Left colon (tissue), 2 donors: ENCODE measurements at regions not wholly inside any gene's neighbourhood (a gene's known extent, or its start where the extent isn't known, plus 50 kb on each side); places are given as distances from the start of the nearest gene placed in this dataset.
"Not testable (repeated sequence)": the region's sequence is repeated elsewhere in the genome, so short reads cannot be mapped to it uniquely, and the experiment has no call there.

Source experiments
- ATAC-seq: fragments of 200-7000 bp; cut with Tn5 transposase; one replicate; pipeline ENCODE4 v1.9.1; 2020; ENCODE audit warnings: mild to moderate bottlenecking, moderate library complexity
- DNase-seq, 2 donors: peaks; one replicate each; pipeline ENCODE4 v3.0.0-alpha.2; 2020
- intact Hi-C, 2 donors: fragments of 100-400 bp; cut with DNase I in 1 of 2; cut with micrococcal nuclease in 1 of 2; formaldehyde crosslinking; loops; one replicate each; pipeline versions ENCODE4 v1.11.2 to v1.14.0; 2022; cut with DNase I, micrococcal nuclease
- donor health status: DM: no; HTN: no; CAD: no.
- donor health status: DM: yes; HTN: yes; CAD: no.

- no peak for ATAC-seq
- no peak for DNase-seq
- intact Hi-C loops, result no loop called here
These were observed 171.3 kb downstream of the FZD1 start for GRCh38 chr7:91435381-91436059.

- no peak for ATAC-seq
- intact Hi-C loops, result no loop called here
These were observed 172.4 kb downstream of the FZD1 start for GRCh38 chr7:91436655-91437054.

GRCh38 chr7:91440198-91440597, 176.0 kb downstream of the FZD1 start:
- intact Hi-C loops, ATAC-seq, DNase-seq: not testable (repeated sequence)

More at GRCh38 chr7:91436655-91437054, 172.4 kb downstream of the FZD1 start:
- DNase-seq, result no peak

- no peak for ATAC-seq
- intact Hi-C loops, result no loop called here
- DNase-seq, result no peak
These were observed 179.6 kb downstream of the FZD1 start for GRCh38 chr7:91443862-91444261.

GRCh38 chr7:91446819-91447218, 182.6 kb downstream of the FZD1 start:
- intact Hi-C loops, result no loop called here
- no peak for DNase-seq

GRCh38 chr7:91455411-91455810, 191.2 kb downstream of the FZD1 start:
- intact Hi-C loops, result no loop called here
- DNase-seq, result no peak
- no peak for ATAC-seq

More at GRCh38 chr7:91446819-91447218, 182.6 kb downstream of the FZD1 start:
- no peak for ATAC-seq

- intact Hi-C loops, result no loop called here
- ATAC-seq (no peak), DNase-seq (no peak)
These were observed 193.0 kb downstream of the FZD1 start for GRCh38 chr7:91457208-91457607.

- intact Hi-C loops, result no loop called here
- DNase-seq, result no peak
These were observed 195.3 kb downstream of the FZD1 start for GRCh38 chr7:91459539-91459938.

GRCh38 chr7:91462316-91462715, 198.1 kb downstream of the FZD1 start:
- intact Hi-C loops, result no loop called here
- ATAC-seq (no peak), DNase-seq (no peak)

More at GRCh38 chr7:91459539-91459938, 195.3 kb downstream of the FZD1 start:
- no peak for ATAC-seq

- intact Hi-C loops, result no loop called here
- ATAC-seq (no peak), DNase-seq (no peak)
These were observed 199.1 kb downstream of the FZD1 start for GRCh38 chr7:91463330-91463729.

GRCh38 chr7:91465595-91466061, 201.4 kb downstream of the FZD1 start:
- no peak for DNase-seq
- ATAC-seq, result no peak
- intact Hi-C loops, result no loop called here

GRCh38 chr7:91468256-91468655, 204.0 kb downstream of the FZD1 start:
- DNase-seq (no peak), ATAC-seq (no peak)
- intact Hi-C loops, result no loop called here

- DNase-seq (no peak), ATAC-seq (no peak)
- intact Hi-C loops, result no loop called here
These were observed 209.4 kb downstream of the FZD1 start for GRCh38 chr7:91473619-91474018.

GRCh38 chr7:91474074-91474473, 209.8 kb downstream of the FZD1 start:
- no peak for ATAC-seq
- intact Hi-C loops, result no loop called here
- DNase-seq, result no peak

- intact Hi-C loops, DNase-seq, ATAC-seq: not testable (repeated sequence)
These were observed 216.2 kb downstream of the FZD1 start for GRCh38 chr7:91480470-91480869.

GRCh38 chr7:91491868-91492267, 227.6 kb downstream of the FZD1 start:
- ATAC-seq, result no peak
- intact Hi-C loops, result no loop called here
- no peak for DNase-seq

- ATAC-seq, result no peak
- no peak for DNase-seq
- intact Hi-C loops, result no loop called here
These were observed 228.1 kb downstream of the FZD1 start for GRCh38 chr7:91492317-91492716.

- ATAC-seq (no peak), DNase-seq (no peak)
- intact Hi-C loops, result no loop called here
These were observed 228.5 kb downstream of the FZD1 start for GRCh38 chr7:91492773-91493172.

- intact Hi-C loops, result no loop called here
- DNase-seq, result no peak
- ATAC-seq, result no peak
These were observed 230.2 kb downstream of the FZD1 start for GRCh38 chr7:91494450-91494849.

- ATAC-seq (no peak), DNase-seq (no peak)
- intact Hi-C loops, result no loop called here
These were observed 232.1 kb downstream of the FZD1 start for GRCh38 chr7:91496251-91496820.

GRCh38 chr7:91497277-91497676, 233.0 kb downstream of the FZD1 start:
- intact Hi-C loops, DNase-seq, ATAC-seq: not testable (repeated sequence)
